ENCODE measurements at regions not wholly inside any gene's neighbourhood (a gene's known extent, or its start where the extent isn't known, plus 50 kb on each side); places are given as distances from the start of the nearest gene placed in this dataset.

GRCh38 chr6:14464055-14464454, 346.5 kb downstream of the CD83 start:
- no peaks in the 10 kb centered on the region for H3K36me3 ChIP-seq (ENCODE audit: control insufficient read depth in 3 of 3, insufficient read depth in 3 of 3, low read length in 3 of 3)

GRCh38 chr6:14464716-14465115, 347.1 kb downstream of the CD83 start:
- H3K9ac ChIP-seq (ENCODE audit: low read depth in 1 of 3, low read length in 3 of 3): no peak overlapping the region
- no peaks in the 10 kb centered on the region for H3K4me1 ChIP-seq (ENCODE audit: control insufficient read depth in 3 of 3, insufficient read depth in 3 of 3, low read length in 3 of 3)
- H3K27me3 ChIP-seq (ENCODE audit: control insufficient read depth in 3 of 3, insufficient read depth in 3 of 3, low read length in 3 of 3): no peaks in the 10 kb centered on the region
- no peak overlapping the region for H3K27ac ChIP-seq (ENCODE audit: low read depth, low read length)
- peaks cover 0 to 3% (median 0%) of the 10 kb centered on the region in 3 donors for H3K9me3 ChIP-seq (ENCODE audit: control insufficient read depth in 3 of 3, low read length in 3 of 3)
- no peaks in the 10 kb centered on the region for H3K36me3 ChIP-seq (ENCODE audit: control insufficient read depth in 3 of 3, insufficient read depth in 3 of 3, low read length in 3 of 3)
- H3K4me3 ChIP-seq (ENCODE audit: low read length in 3 of 3): no peak overlapping the region

More at GRCh38 chr6:14464055-14464454, 346.5 kb downstream of the CD83 start:
- Histone ChIP-seq H3K27ac (ENCODE audit: low read depth, low read length) (no peak overlapping the region), H3K4me3 (ENCODE audit: low read length in 3 of 3) (no peak overlapping the region), H3K9me3 (ENCODE audit: control insufficient read depth in 3 of 3, low read length in 3 of 3) (peaks cover 0 to 3% (median 0%) of the 10 kb centered on the region in 3 donors), H3K9ac (ENCODE audit: low read depth in 1 of 3, low read length in 3 of 3) (no peak overlapping the region), H3K27me3 (ENCODE audit: control insufficient read depth in 3 of 3, insufficient read depth in 3 of 3, low read length in 3 of 3) (no peaks in the 10 kb centered on the region), H3K4me1 (ENCODE audit: control insufficient read depth in 3 of 3, insufficient read depth in 3 of 3, low read length in 3 of 3) (no peaks in the 10 kb centered on the region)

- no peak overlapping the region for H3K4me3 ChIP-seq (ENCODE audit: low read length in 3 of 3)
- H3K9ac ChIP-seq (ENCODE audit: low read depth in 1 of 3, low read length in 3 of 3): no peak overlapping the region
- no peaks in the 10 kb centered on the region for H3K36me3 ChIP-seq (ENCODE audit: control insufficient read depth in 3 of 3, insufficient read depth in 3 of 3, low read length in 3 of 3)
- no peaks in the 10 kb centered on the region for H3K4me1 ChIP-seq (ENCODE audit: control insufficient read depth in 3 of 3, insufficient read depth in 3 of 3, low read length in 3 of 3)
- no peak overlapping the region for H3K27ac ChIP-seq (ENCODE audit: low read depth, low read length)
- peaks cover 0 to 3% (median 0%) of the 10 kb centered on the region in 3 donors for H3K9me3 ChIP-seq (ENCODE audit: control insufficient read depth in 3 of 3, low read length in 3 of 3)
- no peaks in the 10 kb centered on the region for H3K27me3 ChIP-seq (ENCODE audit: control insufficient read depth in 3 of 3, insufficient read depth in 3 of 3, low read length in 3 of 3)
Observed at GRCh38 chr6:14466278-14466677, 348.7 kb downstream of the CD83 start.

GRCh38 chr6:14467591-14467990, 350.0 kb downstream of the CD83 start:
- Histone ChIP-seq H3K4me3 (ENCODE audit: low read length in 3 of 3) (no peak overlapping the region), H3K9me3 (ENCODE audit: control insufficient read depth in 3 of 3, low read length in 3 of 3) (peaks cover 0 to 3% (median 0%) of the 10 kb centered on the region in 3 donors), H3K4me1 (ENCODE audit: control insufficient read depth in 3 of 3, insufficient read depth in 3 of 3, low read length in 3 of 3) (peaks cover under 1 to 2% (median 1%) of the 10 kb centered on the region in 3 donors), H3K27me3 (ENCODE audit: control insufficient read depth in 3 of 3, insufficient read depth in 3 of 3, low read length in 3 of 3) (no peaks in the 10 kb centered on the region), H3K9ac (ENCODE audit: low read depth in 1 of 3, low read length in 3 of 3) (no peak overlapping the region), H3K27ac (ENCODE audit: low read depth, low read length) (no peak overlapping the region), H3K36me3 (ENCODE audit: control insufficient read depth in 3 of 3, insufficient read depth in 3 of 3, low read length in 3 of 3) (no peaks in the 10 kb centered on the region)

- H3K4me3 ChIP-seq (ENCODE audit: low read length in 3 of 3): no peak overlapping the region
- peaks cover 0 to 3% (median 0%) of the 10 kb centered on the region in 3 donors for H3K9me3 ChIP-seq (ENCODE audit: control insufficient read depth in 3 of 3, low read length in 3 of 3)
- H3K27me3 ChIP-seq (ENCODE audit: control insufficient read depth in 3 of 3, insufficient read depth in 3 of 3, low read length in 3 of 3): no peaks in the 10 kb centered on the region
- H3K27ac ChIP-seq (ENCODE audit: low read depth, low read length): no peak overlapping the region
- no peaks in the 10 kb centered on the region for H3K36me3 ChIP-seq (ENCODE audit: control insufficient read depth in 3 of 3, insufficient read depth in 3 of 3, low read length in 3 of 3)
- H3K9ac ChIP-seq (ENCODE audit: low read depth in 1 of 3, low read length in 3 of 3): no peak overlapping the region
- peaks cover 6 to 8% (median 8%) of the 10 kb centered on the region in 3 donors for H3K4me1 ChIP-seq (ENCODE audit: control insufficient read depth in 3 of 3, insufficient read depth in 3 of 3, low read length in 3 of 3)
Observed at GRCh38 chr6:14468647-14469321, 351.2 kb downstream of the CD83 start.

GRCh38 chr6:14470101-14470500, 352.5 kb downstream of the CD83 start:
- H3K4me3 ChIP-seq (ENCODE audit: low read length in 3 of 3): no peak overlapping the region
- peaks cover 0 to 3% (median 0%) of the 10 kb centered on the region in 3 donors for H3K9me3 ChIP-seq (ENCODE audit: control insufficient read depth in 3 of 3, low read length in 3 of 3)
- no peak overlapping the region for H3K27ac ChIP-seq (ENCODE audit: low read depth, low read length)
- H3K9ac ChIP-seq (ENCODE audit: low read depth in 1 of 3, low read length in 3 of 3): no peak overlapping the region
- H3K4me1 ChIP-seq (ENCODE audit: control insufficient read depth in 3 of 3, insufficient read depth in 3 of 3, low read length in 3 of 3): peaks cover 6 to 8% (median 8%) of the 10 kb centered on the region in 3 donors
- no peaks in the 10 kb centered on the region for H3K27me3 ChIP-seq (ENCODE audit: control insufficient read depth in 3 of 3, insufficient read depth in 3 of 3, low read length in 3 of 3)
- H3K36me3 ChIP-seq (ENCODE audit: control insufficient read depth in 3 of 3, insufficient read depth in 3 of 3, low read length in 3 of 3): no peaks in the 10 kb centered on the region

GRCh38 chr6:14470671-14471070, 353.1 kb downstream of the CD83 start:
- no peak overlapping the region for H3K27ac ChIP-seq (ENCODE audit: low read depth, low read length)

GRCh38 chr6:14472255-14472985, 354.8 kb downstream of the CD83 start:
- no peak overlapping the region for H3K4me3 ChIP-seq (ENCODE audit: low read length in 3 of 3)
- no peak overlapping the region for H3K27ac ChIP-seq (ENCODE audit: low read depth, low read length)
- H3K27me3 ChIP-seq (ENCODE audit: control insufficient read depth in 3 of 3, insufficient read depth in 3 of 3, low read length in 3 of 3): no peaks in the 10 kb centered on the region
- H3K4me1 ChIP-seq (ENCODE audit: control insufficient read depth in 3 of 3, insufficient read depth in 3 of 3, low read length in 3 of 3): peaks cover 16 to 20% (median 19%) of the 10 kb centered on the region in 3 donors
- H3K9ac ChIP-seq (ENCODE audit: low read depth in 1 of 3, low read length in 3 of 3): no peak overlapping the region
- no peaks in the 10 kb centered on the region for H3K36me3 ChIP-seq (ENCODE audit: control insufficient read depth in 3 of 3, insufficient read depth in 3 of 3, low read length in 3 of 3)
- peaks cover 0 to 3% (median 0%) of the 10 kb centered on the region in 3 donors for H3K9me3 ChIP-seq (ENCODE audit: control insufficient read depth in 3 of 3, low read length in 3 of 3)

More at GRCh38 chr6:14470671-14471070, 353.1 kb downstream of the CD83 start:
- no peak overlapping the region for H3K4me3 ChIP-seq (ENCODE audit: low read length in 3 of 3)
- H3K27me3 ChIP-seq (ENCODE audit: control insufficient read depth in 3 of 3, insufficient read depth in 3 of 3, low read length in 3 of 3): no peaks in the 10 kb centered on the region
- no peaks in the 10 kb centered on the region for H3K36me3 ChIP-seq (ENCODE audit: control insufficient read depth in 3 of 3, insufficient read depth in 3 of 3, low read length in 3 of 3)
- no peak overlapping the region for H3K9ac ChIP-seq (ENCODE audit: low read depth in 1 of 3, low read length in 3 of 3)
- peaks cover 0 to 3% (median 0%) of the 10 kb centered on the region in 3 donors for H3K9me3 ChIP-seq (ENCODE audit: control insufficient read depth in 3 of 3, low read length in 3 of 3)
- H3K4me1 ChIP-seq (ENCODE audit: control insufficient read depth in 3 of 3, insufficient read depth in 3 of 3, low read length in 3 of 3): peaks cover 6 to 8% (median 8%) of the 10 kb centered on the region in 3 donors

GRCh38 chr6:14472986-14473337, 355.4 kb downstream of the CD83 start:
- Histone ChIP-seq H3K36me3 (ENCODE audit: control insufficient read depth in 3 of 3, insufficient read depth in 3 of 3, low read length in 3 of 3) (no peaks in the 10 kb centered on the region), H3K9ac (ENCODE audit: low read depth in 1 of 3, low read length in 3 of 3) (no peak overlapping the region), H3K9me3 (ENCODE audit: control insufficient read depth in 3 of 3, low read length in 3 of 3) (peaks cover 0 to 3% (median 0%) of the 10 kb centered on the region in 3 donors), H3K4me1 (ENCODE audit: control insufficient read depth in 3 of 3, insufficient read depth in 3 of 3, low read length in 3 of 3) (peaks cover 16 to 23% (median 21%) of the 10 kb centered on the region in 3 donors), H3K27ac (ENCODE audit: low read depth, low read length) (no peak overlapping the region), H3K27me3 (ENCODE audit: control insufficient read depth in 3 of 3, insufficient read depth in 3 of 3, low read length in 3 of 3) (no peaks in the 10 kb centered on the region), H3K4me3 (ENCODE audit: low read length in 3 of 3) (no peak overlapping the region)

GRCh38 chr6:14474816-14475215, 357.2 kb downstream of the CD83 start:
- peaks cover 16 to 23% (median 21%) of the 10 kb centered on the region in 3 donors for H3K4me1 ChIP-seq (ENCODE audit: control insufficient read depth in 3 of 3, insufficient read depth in 3 of 3, low read length in 3 of 3)
- no peak overlapping the region for H3K4me3 ChIP-seq (ENCODE audit: low read length in 3 of 3)
- no peaks in the 10 kb centered on the region for H3K36me3 ChIP-seq (ENCODE audit: control insufficient read depth in 3 of 3, insufficient read depth in 3 of 3, low read length in 3 of 3)
- H3K27me3 ChIP-seq (ENCODE audit: control insufficient read depth in 3 of 3, insufficient read depth in 3 of 3, low read length in 3 of 3): no peaks in the 10 kb centered on the region
- H3K9me3 ChIP-seq (ENCODE audit: control insufficient read depth in 3 of 3, low read length in 3 of 3): no peaks in the 10 kb centered on the region
- H3K27ac ChIP-seq (ENCODE audit: low read depth, low read length): no peak overlapping the region
- no peak overlapping the region for H3K9ac ChIP-seq (ENCODE audit: low read depth in 1 of 3, low read length in 3 of 3)
